HFFc6 (cell line): ENCODE measurements at regions not wholly inside any gene's neighbourhood (a gene's known extent, or its start where the extent isn't known, plus 50 kb on each side); places are given as distances from the start of the nearest gene placed in this dataset.
"Not testable (repeated sequence)": the region's sequence is repeated elsewhere in the genome, so short reads cannot be mapped to it uniquely, and the experiment has no call there.

ENCODE experiments used
- DNase-seq: peaks from one replicate; pipeline ENCODE4 v3.0.0-alpha.2; 2018
- H3K27ac Mint-ChIP-seq: 2 replicates; pipeline ENCODE4 v1.8.0; 2020; ENCODE audit warnings: mild to moderate bottlenecking, mixed read lengths
- H3K27me3 Mint-ChIP-seq: 2 replicates; pipeline ENCODE4 v1.8.0; 2021; ENCODE audit warnings: mild to moderate bottlenecking, moderate library complexity, mixed read lengths; ENCODE audit not compliant: insufficient read depth
- H3K36me3 Mint-ChIP-seq: 2 replicates; pipeline ENCODE4 v1.8.0; 2021; ENCODE audit warnings: low read depth, mixed read lengths
- H3K4me1 Mint-ChIP-seq: 2 replicates; pipeline ENCODE4 v1.8.0; 2020; ENCODE audit warnings: low read depth, mixed read lengths
- H3K4me3 Mint-ChIP-seq: 2 replicates; pipeline ENCODE4 v1.8.0; 2020; ENCODE audit warnings: mild to moderate bottlenecking, moderate library complexity, mixed read lengths
- H3K9me3 Mint-ChIP-seq: 2 replicates; pipeline ENCODE4 v1.8.0; 2020; ENCODE audit warnings: mild to moderate bottlenecking, mixed read lengths
- TF ChIP-seq, protein P1 (sequence below): fragments of 200-600 bp; sonication (generic); IDR thresholded peaks from 2 replicates; pipeline ENCODE4 v1.5.0; 2021; ENCODE audit warnings: antibody characterized with exemption, mild to moderate bottlenecking

DNA sequence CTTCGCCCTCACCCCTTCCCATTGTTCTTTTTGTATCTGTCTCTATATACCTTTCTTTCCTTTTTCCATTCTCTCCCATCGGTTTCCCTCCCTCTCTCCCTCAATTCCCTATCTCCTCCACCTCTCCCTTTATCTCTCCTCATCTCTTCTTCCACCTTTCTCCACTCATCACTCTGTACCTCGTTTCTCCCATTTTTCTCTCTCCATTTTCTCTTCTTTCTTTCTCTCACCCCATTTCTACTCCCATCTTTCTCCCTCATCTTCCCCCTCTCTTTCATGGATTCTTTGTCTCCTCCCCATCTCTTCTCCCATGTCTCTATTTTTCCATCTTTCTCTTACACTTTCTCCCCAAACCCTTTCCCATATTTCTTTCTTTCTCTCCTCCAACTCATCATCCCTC, 385.9 kb upstream of the CLINT1 start:
- Mint-ChIP-seq H3K4me1 (no peaks in the 10 kb centered on the region), H3K27ac (no peak overlapping the region), H3K9me3 (peaks cover 23% of the 10 kb centered on the region), H3K27me3 (no peaks in the 10 kb centered on the region; the same call in 1 of the 2 replicates), H3K36me3 (no peaks in the 10 kb centered on the region; the same call in 1 of the 2 replicates), H3K4me3 (no peak overlapping the region)
- TF ChIP-seq, protein P1, sequence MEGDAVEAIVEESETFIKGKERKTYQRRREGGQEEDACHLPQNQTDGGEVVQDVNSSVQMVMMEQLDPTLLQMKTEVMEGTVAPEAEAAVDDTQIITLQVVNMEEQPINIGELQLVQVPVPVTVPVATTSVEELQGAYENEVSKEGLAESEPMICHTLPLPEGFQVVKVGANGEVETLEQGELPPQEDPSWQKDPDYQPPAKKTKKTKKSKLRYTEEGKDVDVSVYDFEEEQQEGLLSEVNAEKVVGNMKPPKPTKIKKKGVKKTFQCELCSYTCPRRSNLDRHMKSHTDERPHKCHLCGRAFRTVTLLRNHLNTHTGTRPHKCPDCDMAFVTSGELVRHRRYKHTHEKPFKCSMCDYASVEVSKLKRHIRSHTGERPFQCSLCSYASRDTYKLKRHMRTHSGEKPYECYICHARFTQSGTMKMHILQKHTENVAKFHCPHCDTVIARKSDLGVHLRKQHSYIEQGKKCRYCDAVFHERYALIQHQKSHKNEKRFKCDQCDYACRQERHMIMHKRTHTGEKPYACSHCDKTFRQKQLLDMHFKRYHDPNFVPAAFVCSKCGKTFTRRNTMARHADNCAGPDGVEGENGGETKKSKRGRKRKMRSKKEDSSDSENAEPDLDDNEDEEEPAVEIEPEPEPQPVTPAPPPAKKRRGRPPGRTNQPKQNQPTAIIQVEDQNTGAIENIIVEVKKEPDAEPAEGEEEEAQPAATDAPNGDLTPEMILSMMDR, result no peak
- no peak for DNase-seq

DNA sequence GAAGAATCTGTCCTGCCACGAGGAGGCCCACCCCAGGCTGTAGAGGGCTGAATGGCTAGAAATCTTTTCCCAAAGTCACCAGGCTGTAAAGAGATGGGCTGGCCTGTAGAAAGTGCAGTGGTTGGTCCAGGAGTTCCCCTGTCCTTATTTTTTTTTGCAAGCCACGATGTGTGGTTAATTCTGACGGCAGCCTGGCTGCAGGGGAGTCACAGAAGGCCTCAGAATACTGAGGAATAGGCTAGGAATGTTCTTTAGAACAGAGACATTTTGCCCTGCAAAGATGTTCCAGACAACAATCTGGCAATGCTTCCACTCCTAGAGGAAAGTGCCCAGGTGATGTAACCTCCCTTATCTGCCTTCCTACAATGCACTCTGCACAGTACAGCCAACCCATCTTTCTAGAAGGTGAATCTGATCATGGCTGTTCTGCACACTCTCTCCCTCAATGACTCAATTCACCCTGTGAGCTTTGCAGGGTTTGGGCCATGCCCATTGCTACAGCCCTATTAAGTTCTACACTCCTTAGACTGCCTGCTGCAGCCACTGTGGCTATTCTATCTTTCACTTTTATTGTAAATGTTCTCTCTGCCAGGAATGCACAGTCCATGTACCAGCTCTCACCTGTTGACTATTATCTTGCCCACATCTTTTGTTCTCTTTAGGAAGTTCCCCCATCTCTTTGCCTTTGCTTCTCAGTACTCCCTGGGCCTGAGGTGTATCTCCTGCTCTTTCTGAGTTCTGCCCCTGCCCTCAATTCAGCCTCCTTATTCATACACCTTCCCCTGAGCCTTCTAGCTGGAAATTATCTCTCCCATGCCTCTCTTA, 377.8 kb upstream of the CLINT1 start:
- Mint-ChIP-seq H3K27me3 (no peaks in the 10 kb centered on the region; the same call in 1 of the 2 replicates), H3K27ac (no peak overlapping the region), H3K36me3 (no peaks in the 10 kb centered on the region), H3K9me3 (peaks cover 18% of the 10 kb centered on the region), H3K4me3 (no peak overlapping the region), H3K4me1 (no peaks in the 10 kb centered on the region)
- TF ChIP-seq, protein P1, result no peak
- no peak for DNase-seq

DNA sequence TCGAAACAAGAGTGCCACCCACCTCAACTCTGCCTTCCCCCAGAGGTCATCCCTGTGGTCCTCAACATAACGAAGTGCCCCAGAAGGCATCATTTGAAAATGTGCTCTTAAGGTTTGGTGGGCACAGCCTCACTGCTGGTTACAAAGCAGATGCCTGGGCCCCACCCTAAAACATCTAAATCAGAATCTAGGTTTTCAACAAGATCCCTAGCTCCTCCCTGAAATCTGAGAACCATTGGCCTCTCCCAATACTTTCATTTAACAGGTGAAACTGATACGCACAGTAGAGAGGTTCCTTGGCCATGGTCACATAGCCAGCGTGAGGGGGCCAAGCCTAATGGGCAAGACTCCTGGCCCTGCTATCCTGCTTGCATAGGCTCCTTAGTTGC, 376.2 kb upstream of the CLINT1 start:
- peaks cover 15% of the 10 kb centered on the region for H3K9me3 Mint-ChIP-seq
- H3K27ac Mint-ChIP-seq, result no peak overlapping the region
- H3K36me3 Mint-ChIP-seq, result no peaks in the 10 kb centered on the region
- H3K4me3 Mint-ChIP-seq, result no peak overlapping the region
- H3K4me1 Mint-ChIP-seq, result no peaks in the 10 kb centered on the region
- no peak for DNase-seq
- no peaks in the 10 kb centered on the region; the same call in 1 of the 2 replicates for H3K27me3 Mint-ChIP-seq
- TF ChIP-seq, protein P1, result no peak

DNA sequence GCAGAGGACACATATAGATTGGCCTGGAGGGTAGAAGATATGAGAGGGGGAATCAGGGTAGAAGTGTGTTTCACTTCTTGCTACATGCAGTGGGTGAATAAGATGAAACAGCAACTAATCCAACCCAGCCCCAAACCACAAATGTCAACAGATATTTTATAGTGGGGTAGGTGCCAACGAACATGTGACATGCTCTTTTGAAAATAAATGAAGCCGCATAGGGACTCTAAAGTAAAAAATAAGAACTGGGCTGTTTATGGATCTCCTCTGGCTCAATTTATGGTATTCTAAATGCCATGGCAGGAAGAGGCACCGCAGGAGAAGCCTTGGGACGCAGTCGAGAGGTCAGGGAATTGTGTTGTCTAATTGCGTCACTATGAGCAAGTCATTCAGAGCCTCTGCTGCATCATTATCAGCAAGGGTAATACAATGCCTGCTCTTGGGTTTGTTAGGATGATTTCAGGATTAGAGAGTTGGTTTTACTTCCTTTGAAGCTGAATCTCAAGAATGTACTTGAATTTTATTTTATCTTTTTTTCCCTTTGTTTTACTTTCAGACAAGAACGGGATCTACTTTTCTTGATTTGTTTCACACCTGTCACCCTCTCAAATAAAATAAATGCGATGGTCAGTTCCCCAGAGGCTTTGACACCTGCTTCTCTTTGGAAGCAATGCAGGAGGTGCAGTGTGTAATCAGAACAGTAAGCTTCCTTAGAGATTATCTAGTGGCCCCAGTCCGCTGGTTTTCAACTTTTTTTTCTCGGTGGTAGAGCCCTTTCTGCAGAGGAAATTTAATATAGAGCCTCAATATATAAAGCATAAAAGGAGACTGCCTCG, 375.6 kb upstream of the CLINT1 start:
- H3K4me1 Mint-ChIP-seq, result no peaks in the 10 kb centered on the region
- H3K4me3 Mint-ChIP-seq, result no peak overlapping the region
- H3K27ac Mint-ChIP-seq, result no peak overlapping the region
- peaks cover 12% of the 10 kb centered on the region for H3K9me3 Mint-ChIP-seq
- TF ChIP-seq, protein P1, result no peak
- no peaks in the 10 kb centered on the region for H3K36me3 Mint-ChIP-seq
- DNase-seq, result no peak
- H3K27me3 Mint-ChIP-seq, result no peaks in the 10 kb centered on the region; the same call in 1 of the 2 replicates

DNA sequence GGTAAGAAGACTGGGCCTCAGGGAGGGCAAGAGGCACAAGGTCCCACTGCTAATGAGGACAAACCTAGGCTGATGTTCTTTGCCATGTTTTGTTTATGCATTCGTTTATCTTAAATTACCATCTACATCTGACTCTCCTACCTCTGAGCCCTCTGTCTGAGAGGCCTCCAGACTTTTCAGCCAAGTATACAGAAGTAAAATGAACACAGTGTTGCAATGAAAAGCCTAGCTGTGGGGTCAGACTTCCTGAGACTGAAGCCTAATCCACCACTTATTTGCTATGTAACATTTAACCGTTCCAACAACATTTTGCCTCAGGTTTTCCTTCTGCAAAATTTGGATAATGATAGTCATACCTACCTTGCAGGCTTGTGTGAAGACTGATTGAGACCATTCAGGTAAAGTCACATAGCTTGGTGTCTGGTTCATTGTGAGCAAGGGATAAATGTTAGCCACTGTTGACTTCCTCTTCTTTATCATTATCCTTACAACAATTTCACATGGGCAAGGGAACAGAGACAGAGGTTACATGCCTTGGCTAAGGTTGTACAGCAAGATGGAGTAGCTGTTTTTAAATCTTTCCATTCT, 374.9 kb upstream of the CLINT1 start:
- Mint-ChIP-seq H3K4me3 (no peak overlapping the region), H3K9me3 (peaks cover 11% of the 10 kb centered on the region)
- no peak for DNase-seq

DNA sequence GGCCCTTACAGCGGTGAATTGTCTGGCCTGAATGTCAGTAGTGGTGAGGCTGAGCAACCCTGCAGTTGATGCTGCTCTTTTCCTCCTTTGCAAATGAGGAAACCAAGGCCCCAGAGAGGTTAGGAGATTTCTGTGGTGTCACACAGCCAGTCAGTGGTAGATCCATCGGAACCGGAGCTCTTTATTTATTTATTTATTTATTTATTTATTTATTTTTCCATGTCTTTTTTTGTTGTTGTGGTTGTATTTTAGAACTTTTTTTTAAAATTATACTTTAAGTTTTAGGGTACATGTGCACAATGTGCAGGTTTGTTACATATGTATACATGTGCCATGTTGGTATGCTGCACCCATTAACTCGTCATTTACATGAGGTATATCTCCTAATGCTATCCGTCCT, 368.4 kb upstream of the CLINT1 start:
- H3K36me3 Mint-ChIP-seq, H3K27me3 Mint-ChIP-seq, H3K4me3 Mint-ChIP-seq, H3K4me1 Mint-ChIP-seq, DNase-seq, H3K27ac Mint-ChIP-seq: not testable (repeated sequence)
- H3K9me3 Mint-ChIP-seq, result peaks cover 17% of the 10 kb centered on the region

More for the DNA sequence above, 374.9 kb upstream of the CLINT1 start:
- TF ChIP-seq, protein P1, result no peak
- Mint-ChIP-seq H3K4me1 (no peaks in the 10 kb centered on the region), H3K27ac (no peak overlapping the region), H3K27me3 (no peaks in the 10 kb centered on the region; the same call in 1 of the 2 replicates), H3K36me3 (no peaks in the 10 kb centered on the region)
